ENCODE measurements at regions not wholly inside any gene's neighbourhood (a gene's known extent, or its start where the extent isn't known, plus 50 kb on each side); places are given as distances from the start of the nearest gene placed in this dataset.

DNA sequence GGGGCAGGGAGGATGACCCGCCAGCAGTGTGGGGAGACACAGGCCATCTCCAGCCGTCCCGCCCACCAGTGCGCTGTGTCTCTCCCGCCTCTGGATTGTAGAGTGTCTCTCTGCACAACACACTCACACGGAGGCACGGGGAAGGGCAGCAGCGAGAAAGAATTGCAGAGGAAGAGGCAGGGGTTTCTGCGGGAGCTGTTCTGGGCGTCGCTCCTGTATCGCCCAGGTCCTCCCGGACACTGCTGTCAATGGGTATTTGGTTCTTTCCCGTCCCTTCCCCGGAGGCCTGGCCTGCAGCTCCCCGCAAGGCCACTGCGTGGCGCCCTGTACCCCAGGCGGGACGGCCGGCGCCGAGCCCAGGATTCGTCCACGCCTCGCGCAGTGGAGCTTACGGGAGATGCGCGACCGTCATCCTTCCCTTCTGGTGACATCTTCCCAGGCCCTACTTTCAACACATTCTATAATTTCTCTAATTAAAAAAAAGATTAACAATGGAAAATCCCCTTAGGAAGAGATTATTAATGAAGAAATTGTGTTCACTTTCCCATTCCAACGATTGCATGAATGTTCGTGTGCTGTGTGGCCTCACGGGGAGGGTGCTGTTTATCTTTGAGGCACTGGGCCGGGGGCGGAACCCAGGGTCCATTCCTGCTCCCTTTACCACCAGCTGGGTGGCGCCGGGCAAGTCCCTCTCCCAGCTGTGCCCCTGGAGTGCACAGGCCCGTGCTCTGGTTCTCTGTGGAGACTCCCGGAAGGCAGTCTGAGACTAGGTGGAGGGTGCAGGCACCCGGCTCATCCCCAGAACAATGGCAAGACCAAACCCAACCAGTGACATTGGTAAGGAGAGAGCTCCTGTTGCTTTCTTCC is 95.7 kb downstream of the CPZ start:
- TF ChIP-seq, protein P1, sequence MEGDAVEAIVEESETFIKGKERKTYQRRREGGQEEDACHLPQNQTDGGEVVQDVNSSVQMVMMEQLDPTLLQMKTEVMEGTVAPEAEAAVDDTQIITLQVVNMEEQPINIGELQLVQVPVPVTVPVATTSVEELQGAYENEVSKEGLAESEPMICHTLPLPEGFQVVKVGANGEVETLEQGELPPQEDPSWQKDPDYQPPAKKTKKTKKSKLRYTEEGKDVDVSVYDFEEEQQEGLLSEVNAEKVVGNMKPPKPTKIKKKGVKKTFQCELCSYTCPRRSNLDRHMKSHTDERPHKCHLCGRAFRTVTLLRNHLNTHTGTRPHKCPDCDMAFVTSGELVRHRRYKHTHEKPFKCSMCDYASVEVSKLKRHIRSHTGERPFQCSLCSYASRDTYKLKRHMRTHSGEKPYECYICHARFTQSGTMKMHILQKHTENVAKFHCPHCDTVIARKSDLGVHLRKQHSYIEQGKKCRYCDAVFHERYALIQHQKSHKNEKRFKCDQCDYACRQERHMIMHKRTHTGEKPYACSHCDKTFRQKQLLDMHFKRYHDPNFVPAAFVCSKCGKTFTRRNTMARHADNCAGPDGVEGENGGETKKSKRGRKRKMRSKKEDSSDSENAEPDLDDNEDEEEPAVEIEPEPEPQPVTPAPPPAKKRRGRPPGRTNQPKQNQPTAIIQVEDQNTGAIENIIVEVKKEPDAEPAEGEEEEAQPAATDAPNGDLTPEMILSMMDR (IDR thresholded peaks at IDR 0.05), result peak; percentile 98

DNA sequence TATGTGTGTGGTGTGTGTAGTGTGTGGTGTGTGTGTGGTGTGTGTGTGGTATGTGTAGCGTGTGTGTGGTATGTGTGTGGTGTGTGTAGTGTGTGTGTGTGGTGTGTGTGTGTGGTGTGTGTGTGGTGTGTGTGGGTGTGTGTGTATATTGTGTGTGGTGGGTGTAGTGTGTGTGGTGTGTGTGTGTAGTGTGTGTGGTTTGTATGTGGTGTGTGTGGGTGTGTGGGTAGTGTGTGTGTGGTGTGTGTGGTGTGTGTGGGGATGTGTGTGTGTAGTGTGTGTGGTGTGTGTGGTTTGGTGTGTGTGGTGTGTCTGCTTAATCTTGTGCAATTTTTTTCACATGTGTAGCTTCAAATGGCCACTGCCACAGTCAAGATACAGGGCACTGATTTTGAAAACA is 94.5 kb downstream of the CPZ start:
- TF ChIP-seq, protein P1 (IDR thresholded peaks at IDR 0.05), result no peak

DNA sequence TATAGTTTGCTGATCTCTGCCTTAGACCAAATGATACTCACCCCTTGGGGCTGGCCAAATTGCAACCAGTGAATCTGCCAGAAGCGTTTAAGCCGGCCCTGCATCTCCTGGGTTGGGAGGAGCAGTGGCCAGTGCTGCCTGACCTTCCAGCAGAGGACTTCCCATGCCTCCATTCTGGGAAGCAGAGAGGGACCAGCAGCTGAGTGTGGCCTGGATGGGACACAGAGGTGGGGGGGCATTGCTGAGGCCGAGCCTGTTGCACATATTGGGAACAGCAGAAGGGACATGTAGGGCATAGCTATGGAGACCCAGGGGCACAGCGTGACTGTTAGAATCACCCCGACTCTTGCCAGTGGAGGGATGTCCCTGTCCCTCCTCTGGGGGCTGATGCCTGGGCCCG is 93.3 kb downstream of the CPZ start:
- TF ChIP-seq, protein P1 (IDR thresholded peaks at IDR 0.05), result no peak

DNA sequence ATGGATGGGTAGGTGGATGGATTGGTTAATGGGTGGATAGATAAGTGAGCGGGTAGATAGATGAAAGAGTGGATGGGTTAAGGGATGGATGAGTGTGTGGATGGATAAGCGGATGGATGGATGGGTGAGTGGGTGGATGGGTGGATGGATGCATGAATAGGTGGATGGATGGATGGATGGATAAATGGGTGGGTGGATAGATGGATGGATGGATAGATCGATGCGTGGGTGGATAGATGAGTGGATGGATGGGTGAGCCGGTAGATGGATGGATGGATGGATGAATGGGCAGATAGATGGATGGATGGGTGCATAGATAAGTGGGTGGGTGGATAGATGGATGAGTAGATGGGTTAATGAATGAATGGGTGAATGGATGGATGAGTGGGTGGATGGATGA is 90.9 kb downstream of the CPZ start:
- TF ChIP-seq, protein P1 (IDR thresholded peaks at IDR 0.05), result no peak

DNA sequence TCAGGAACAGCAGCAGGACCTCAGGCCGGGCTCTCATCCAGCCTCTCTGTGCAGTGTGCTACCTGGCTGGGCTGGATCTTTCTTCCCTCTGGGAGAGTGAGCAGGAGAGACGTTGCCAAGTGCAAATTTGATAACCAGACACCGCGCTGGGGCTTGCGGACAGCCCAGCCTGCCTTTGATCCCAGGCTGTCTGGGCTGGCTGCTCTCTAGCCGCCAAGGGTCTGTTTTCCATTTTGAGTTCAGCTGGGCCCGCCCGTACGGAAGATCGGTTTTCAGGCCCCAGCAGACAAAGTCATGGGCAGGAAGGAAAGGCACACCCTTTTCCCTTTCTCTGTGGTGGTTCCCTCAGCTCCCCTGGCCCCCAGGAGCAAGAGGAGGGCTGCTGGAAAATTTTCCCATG is 90.2 kb downstream of the CPZ start:
- TF ChIP-seq, protein P1 (IDR thresholded peaks at IDR 0.05), result no peak

DNA sequence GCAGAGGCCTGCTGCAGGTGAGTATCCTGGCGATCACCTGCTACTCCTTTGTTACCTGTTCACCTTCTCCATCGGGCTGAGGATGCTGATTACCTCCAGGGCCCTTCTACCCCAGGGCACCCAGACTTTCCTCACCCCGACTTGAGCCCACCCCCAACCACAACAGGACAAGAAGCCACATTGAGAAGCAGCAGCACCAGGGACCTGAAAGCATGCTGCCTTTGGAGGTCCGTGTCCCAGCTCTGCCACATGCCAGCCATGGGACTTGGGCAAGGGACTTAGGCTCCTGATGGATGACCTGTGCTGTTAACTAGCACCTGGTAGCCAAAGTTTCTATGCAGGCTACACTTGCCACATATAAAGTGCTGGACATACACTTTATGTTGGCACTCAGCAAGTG is 89.7 kb downstream of the CPZ start:
- TF ChIP-seq, protein P1 (IDR thresholded peaks at IDR 0.05), result no peak

DNA sequence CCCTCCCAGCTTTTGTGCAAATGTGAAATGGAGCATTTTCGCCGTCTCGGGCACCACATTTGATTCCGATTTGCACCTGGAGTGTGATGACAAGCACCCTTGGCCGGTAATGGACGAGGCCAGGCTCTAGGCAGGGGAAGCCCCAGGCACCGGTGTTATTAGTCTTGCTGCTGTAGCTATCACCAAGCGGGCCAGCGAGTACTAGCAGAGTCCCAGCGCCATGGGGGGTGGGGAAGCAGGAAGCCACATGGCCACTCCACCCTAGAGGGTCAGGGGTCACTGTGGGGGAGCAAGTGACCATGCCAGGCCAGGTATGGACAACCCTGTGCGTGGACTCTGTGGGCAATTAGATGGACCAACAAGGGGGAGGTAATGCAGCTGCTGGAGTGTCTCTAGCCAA is 88.8 kb downstream of the CPZ start:
- TF ChIP-seq, protein P1 (IDR thresholded peaks at IDR 0.05), result no peak

Measured in LNCAP (cell line).